B cell (primary cell): ENCODE measurements at regions not wholly inside any gene's neighbourhood (a gene's known extent, or its start where the extent isn't known, plus 50 kb on each side); places are given as distances from the start of the nearest gene placed in this dataset.

Source experiments
- EZH2 ChIP-seq: IDR thresholded peaks from 2 replicates; pipeline ENCODE4 v1.6.1; 2012; ENCODE audit warnings: borderline replicate concordance, low read depth, mild to moderate bottlenecking, moderate library complexity, low read length; ENCODE audit not compliant: insufficient read depth, poor library complexity, severe bottlenecking
- TF ChIP-seq, protein P1 (sequence below): fragments of 200-600 bp; IDR thresholded peaks from one replicate; pipeline ENCODE4 v1.8.0; 2022; ENCODE audit warnings: antibody characterized with exemption, mild to moderate bottlenecking

DNA sequence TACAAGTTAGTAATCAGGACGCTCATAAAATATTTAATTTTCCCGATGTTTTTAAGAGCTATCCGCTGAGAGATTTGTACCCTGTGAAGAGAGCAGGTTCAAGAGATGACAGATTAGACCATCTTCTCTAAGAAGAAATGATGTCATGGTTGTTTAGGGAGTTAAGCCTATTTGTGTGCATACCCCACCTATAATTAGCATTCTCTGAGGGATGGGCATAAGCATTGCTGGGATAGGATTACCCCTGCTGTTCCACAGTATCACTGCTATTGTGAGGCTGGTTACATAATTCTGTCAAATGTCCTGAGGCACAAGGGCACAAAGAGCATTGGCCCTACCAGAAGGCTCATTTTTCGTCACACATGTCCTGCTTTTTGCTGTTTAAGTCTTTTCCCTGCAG is 687.0 kb downstream of the CETN3 start:
- TF ChIP-seq, protein P1, sequence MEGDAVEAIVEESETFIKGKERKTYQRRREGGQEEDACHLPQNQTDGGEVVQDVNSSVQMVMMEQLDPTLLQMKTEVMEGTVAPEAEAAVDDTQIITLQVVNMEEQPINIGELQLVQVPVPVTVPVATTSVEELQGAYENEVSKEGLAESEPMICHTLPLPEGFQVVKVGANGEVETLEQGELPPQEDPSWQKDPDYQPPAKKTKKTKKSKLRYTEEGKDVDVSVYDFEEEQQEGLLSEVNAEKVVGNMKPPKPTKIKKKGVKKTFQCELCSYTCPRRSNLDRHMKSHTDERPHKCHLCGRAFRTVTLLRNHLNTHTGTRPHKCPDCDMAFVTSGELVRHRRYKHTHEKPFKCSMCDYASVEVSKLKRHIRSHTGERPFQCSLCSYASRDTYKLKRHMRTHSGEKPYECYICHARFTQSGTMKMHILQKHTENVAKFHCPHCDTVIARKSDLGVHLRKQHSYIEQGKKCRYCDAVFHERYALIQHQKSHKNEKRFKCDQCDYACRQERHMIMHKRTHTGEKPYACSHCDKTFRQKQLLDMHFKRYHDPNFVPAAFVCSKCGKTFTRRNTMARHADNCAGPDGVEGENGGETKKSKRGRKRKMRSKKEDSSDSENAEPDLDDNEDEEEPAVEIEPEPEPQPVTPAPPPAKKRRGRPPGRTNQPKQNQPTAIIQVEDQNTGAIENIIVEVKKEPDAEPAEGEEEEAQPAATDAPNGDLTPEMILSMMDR = no peak
- TF ChIP-seq EZH2 = no peak
